B cell (primary cell): ENCODE measurements at regions not wholly inside any gene's neighbourhood (a gene's known extent, or its start where the extent isn't known, plus 50 kb on each side); places are given as distances from the start of the nearest gene placed in this dataset.

Experiments
- ATAC-seq: fragments of 200-7000 bp; cut with Tn5 transposase; one replicate; pipeline ENCODE4 v1.10.0; 2021; ENCODE audit warnings: low read depth, mild to moderate bottlenecking, moderate number of reproducible peaks, moderate library complexity
- CTCF ChIA-PET: fragments of 350-600 bp; sonication (Branson Sonifier 250); formaldehyde crosslinking; loops from one replicate; lab custom pipeline; 2021; ENCODE audit warnings: antibody characterized with exemption, inconsistent platforms; lab: Charles Lee
- POLR2A ChIA-PET: fragments of 350-600 bp; sonication (Branson Sonifier 250); formaldehyde crosslinking; loops from one replicate; lab custom pipeline; 2021; ENCODE audit warnings: antibody characterized with exemption; lab: Charles Lee
- DNase-seq: peaks from one replicate; pipeline ENCODE4 v3.0.0; 2013
- H2AFZ ChIP-seq: 2 replicates; pipeline ENCODE4 v1.6.1; 2012; ENCODE audit warnings: mild to moderate bottlenecking, low read depth, low read length; ENCODE audit not compliant: insufficient read depth, poor library complexity, severe bottlenecking
- H3K27ac ChIP-seq, 2 donors: 1 replicate in 1 of 2; 2 replicates in 1 of 2; pipeline ENCODE4 v1.5.1; 2012 to 2013; ENCODE audit warnings: low read length in 2 of 2, mild to moderate bottlenecking in 2 of 2, moderate library complexity in 1 of 2
- H3K27me3 ChIP-seq, 4 experiments: fragments of 200-600 bp in 1 of 4; sonication (generic) in 1 of 4; replicated peaks in 1 of 4; 1 replicate in 2 of 4; 2 replicates in 2 of 4; pipeline versions ENCODE4 v1.6.1 to v1.7.0; 2013 to 2016; ENCODE audit warnings: low read length in 3 of 4, mild to moderate bottlenecking in 2 of 4, mixed read lengths in 1 of 4, moderate library complexity in 1 of 4; ENCODE audit not compliant: insufficient read depth in 4 of 4, control insufficient read depth in 3 of 4; ENCODE audit errors: control extremely low read depth in 1 of 4
- H3K36me3 ChIP-seq, 2 experiments: replicated peaks in 1 of 2; 1 replicate in 1 of 2; 2 replicates in 1 of 2; pipeline versions ENCODE4 v1.6.1 to v1.7.1; 2013; ENCODE audit warnings: low read length in 1 of 2; ENCODE audit not compliant: insufficient read depth in 2 of 2, control insufficient read depth in 1 of 2; ENCODE audit errors: control extremely low read depth in 1 of 2, extremely low read depth in 1 of 2
- H3K4me1 ChIP-seq, 2 donors: fragments of 200-600 bp in 1 of 2; sonication (generic) in 1 of 2; 1 replicate in 1 of 2; 2 replicates in 1 of 2; pipeline versions ENCODE4 v1.5.1 to v1.6.1; 2013 to 2017; ENCODE audit warnings: low read length in 2 of 2; ENCODE audit not compliant: control insufficient read depth in 2 of 2, insufficient read depth in 2 of 2
- H3K4me2 ChIP-seq: replicated peaks from 2 replicates; pipeline ENCODE3; 2012; ENCODE audit warnings: mild to moderate bottlenecking, low read depth, low read length; ENCODE audit not compliant: poor library complexity, severe bottlenecking
- H3K4me3 ChIP-seq, 5 experiments: fragments of 200-600 bp in 1 of 5; sonication (generic) in 1 of 5; 1 replicate in 3 of 5; 2 replicates in 2 of 5; pipeline versions ENCODE4 v1.5.1 to v1.7.0; 2011 to 2016; ENCODE audit warnings: low read length in 4 of 5, mild to moderate bottlenecking in 4 of 5, low read depth in 2 of 5, control low read depth in 1 of 5, moderate library complexity in 1 of 5; ENCODE audit not compliant: insufficient read depth in 1 of 5; ENCODE audit errors: control extremely low read depth in 1 of 5, extremely low read depth in 1 of 5
- H3K79me2 ChIP-seq: fragments of 200-600 bp; sonication (generic); one replicate; pipeline ENCODE4 v1.6.0; 2016; ENCODE audit warnings: low read length; ENCODE audit not compliant: control insufficient read depth, insufficient read depth
- H3K9ac ChIP-seq: fragments of 200-600 bp; sonication (generic); 2 replicates; pipeline ENCODE4 v1.6.1; 2017; ENCODE audit warnings: mild to moderate bottlenecking, low read length, moderate library complexity
- H3K9me3 ChIP-seq, 3 donors: one replicate each; pipeline versions ENCODE4 v1.6.1 to v1.7.1; 2013; ENCODE audit warnings: low read length in 2 of 3; ENCODE audit not compliant: control insufficient read depth in 2 of 3, insufficient read depth in 1 of 3; ENCODE audit errors: control extremely low read depth in 1 of 3
- H4K20me1 ChIP-seq: 2 replicates; pipeline ENCODE4 v1.6.0; 2012; ENCODE audit warnings: mild to moderate bottlenecking, low read length; ENCODE audit not compliant: insufficient read depth, control insufficient read depth, poor library complexity, severe bottlenecking
- H3K27ac Mint-ChIP-seq: one replicate; pipeline ENCODE4 v1.8.0; 2021; ENCODE audit warnings: mixed read lengths
- H3K27me3 Mint-ChIP-seq: one replicate; pipeline ENCODE4 v1.8.0; 2021; ENCODE audit warnings: mixed read lengths
- H3K4me1 Mint-ChIP-seq: one replicate; pipeline ENCODE4 v1.8.0; 2021; ENCODE audit warnings: mixed read lengths
- H3K4me3 Mint-ChIP-seq: one replicate; pipeline ENCODE4 v1.8.0; 2021; ENCODE audit warnings: mixed read lengths
- H3K9me3 Mint-ChIP-seq: one replicate; pipeline ENCODE4 v1.8.0; 2022; ENCODE audit warnings: mixed read lengths; ENCODE audit not compliant: insufficient read depth
- EZH2 ChIP-seq: IDR thresholded peaks from 2 replicates; pipeline ENCODE4 v1.6.1; 2012; ENCODE audit warnings: borderline replicate concordance, low read depth, mild to moderate bottlenecking, moderate library complexity, low read length; ENCODE audit not compliant: insufficient read depth, poor library complexity, severe bottlenecking
- WGBS: methylation state at CpG from one replicate; pipeline ENCODE4 v1.1.5; 2013; ENCODE audit warnings: missing lambda C conversion rate; ENCODE audit not compliant: insufficient coverage; 5-methylcytosine and 5-hydroxymethylcytosine counted together
- intact Hi-C: fragments of 100-400 bp; cut with micrococcal nuclease; formaldehyde crosslinking; loops from one replicate; pipeline ENCODE4 v1.10.0; 2022
- TF ChIP-seq, protein P1 (sequence below): fragments of 200-600 bp; IDR thresholded peaks from one replicate; pipeline ENCODE4 v1.8.0; 2022; ENCODE audit warnings: antibody characterized with exemption, mild to moderate bottlenecking

DNA sequence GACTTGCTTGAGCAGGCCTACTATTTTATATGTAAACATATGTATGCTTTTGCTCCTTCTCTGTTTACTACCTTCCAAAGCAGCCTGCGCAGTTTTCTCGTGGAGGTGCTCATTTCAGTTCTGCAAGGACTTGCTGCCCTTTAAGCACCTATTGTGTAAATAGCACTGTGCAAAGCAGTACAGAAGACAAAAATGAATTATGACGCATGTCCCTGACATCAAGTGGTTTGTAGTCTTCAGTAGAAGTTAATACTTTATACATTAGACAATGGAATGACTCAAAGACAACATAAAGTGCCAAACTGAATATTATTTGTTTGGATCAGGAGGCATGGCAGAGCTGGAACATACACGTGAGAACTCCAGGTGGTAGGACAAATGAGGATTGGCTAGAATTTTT, 611.7 kb downstream of the LMO4 start:
- Histone ChIP-seq H3K4me1 (no peaks in the 10 kb centered on the region), H2AFZ (no peak overlapping the region), H3K36me3 (no peaks in the 10 kb centered on the region), H3K27me3 (no peaks in the 10 kb centered on the region), H3K27ac (no peak overlapping the region), H3K4me2 (no peak overlapping the region), H4K20me1 (no peaks in the 10 kb centered on the region), H3K79me2 (no peaks in the 10 kb centered on the region), H3K4me3 (no peak overlapping the region), H3K9ac (no peak overlapping the region), H3K9me3 (no peaks in the 10 kb centered on the region)
- ChIA-PET CTCF (no interaction called here), POLR2A (no interaction called here)
- H3K27me3 Mint-ChIP-seq = no peaks in the 10 kb centered on the region
- ATAC-seq (no peak), DNase-seq (no peak)
- intact Hi-C loops = no loop called here
- TF ChIP-seq, protein P1, sequence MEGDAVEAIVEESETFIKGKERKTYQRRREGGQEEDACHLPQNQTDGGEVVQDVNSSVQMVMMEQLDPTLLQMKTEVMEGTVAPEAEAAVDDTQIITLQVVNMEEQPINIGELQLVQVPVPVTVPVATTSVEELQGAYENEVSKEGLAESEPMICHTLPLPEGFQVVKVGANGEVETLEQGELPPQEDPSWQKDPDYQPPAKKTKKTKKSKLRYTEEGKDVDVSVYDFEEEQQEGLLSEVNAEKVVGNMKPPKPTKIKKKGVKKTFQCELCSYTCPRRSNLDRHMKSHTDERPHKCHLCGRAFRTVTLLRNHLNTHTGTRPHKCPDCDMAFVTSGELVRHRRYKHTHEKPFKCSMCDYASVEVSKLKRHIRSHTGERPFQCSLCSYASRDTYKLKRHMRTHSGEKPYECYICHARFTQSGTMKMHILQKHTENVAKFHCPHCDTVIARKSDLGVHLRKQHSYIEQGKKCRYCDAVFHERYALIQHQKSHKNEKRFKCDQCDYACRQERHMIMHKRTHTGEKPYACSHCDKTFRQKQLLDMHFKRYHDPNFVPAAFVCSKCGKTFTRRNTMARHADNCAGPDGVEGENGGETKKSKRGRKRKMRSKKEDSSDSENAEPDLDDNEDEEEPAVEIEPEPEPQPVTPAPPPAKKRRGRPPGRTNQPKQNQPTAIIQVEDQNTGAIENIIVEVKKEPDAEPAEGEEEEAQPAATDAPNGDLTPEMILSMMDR = no peak
- TF ChIP-seq EZH2 = no peak
- H3K9me3 Mint-ChIP-seq = no peaks in the 10 kb centered on the region
- no peaks in the 10 kb centered on the region for H3K4me1 Mint-ChIP-seq
- 100% methylated on average over 1 of the region's 4 CpGs for WGBS
- no peak overlapping the region for H3K27ac Mint-ChIP-seq
- H3K4me3 Mint-ChIP-seq = no peak overlapping the region

DNA sequence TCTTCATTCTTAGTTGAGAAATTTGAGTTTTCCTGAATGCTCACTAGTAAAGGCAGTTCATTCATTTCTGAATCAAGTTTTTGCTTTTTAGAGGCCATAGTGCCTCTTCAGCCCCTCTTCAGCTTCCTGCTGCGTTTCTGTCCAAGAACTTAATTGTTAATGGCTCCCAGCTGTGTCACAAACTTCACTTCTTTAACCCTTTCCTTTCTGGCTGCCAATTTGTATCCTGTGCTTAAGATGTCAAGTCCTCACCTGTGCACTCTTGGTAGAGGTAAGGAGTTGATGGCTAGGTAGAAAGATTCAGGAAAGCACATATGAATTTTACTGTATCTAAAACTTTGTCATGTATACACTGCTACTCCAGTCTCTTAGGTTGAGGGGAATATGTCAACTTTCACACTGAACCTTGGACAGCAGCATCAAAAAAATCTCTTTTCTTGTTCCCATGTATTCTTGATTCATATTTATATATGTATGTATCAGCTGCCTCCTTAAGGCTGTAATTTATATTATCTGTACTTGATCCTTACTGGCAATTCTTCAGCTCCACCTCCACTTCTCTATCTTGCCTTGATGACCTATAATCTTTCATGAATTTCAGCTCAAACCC, 612.8 kb downstream of the LMO4 start:
- POLR2A ChIA-PET = no interaction called here
- Mint-ChIP-seq H3K27ac (no peak overlapping the region), H3K27me3 (no peaks in the 10 kb centered on the region), H3K4me3 (no peak overlapping the region), H3K4me1 (no peaks in the 10 kb centered on the region), H3K9me3 (no peaks in the 10 kb centered on the region)
- H3K4me3 ChIP-seq = no peak overlapping the region
- DNase-seq (no peak), ATAC-seq (no peak)
- H3K27ac ChIP-seq = no peak overlapping the region
- no peaks in the 10 kb centered on the region for H3K79me2 ChIP-seq
- H2AFZ ChIP-seq = no peak overlapping the region
- no peak overlapping the region for H3K9ac ChIP-seq
- no CpG with 5 or more reads among the region's 1 CpG for WGBS
- H4K20me1 ChIP-seq = no peaks in the 10 kb centered on the region
- TF ChIP-seq, protein P1 = no peak
- no peak for TF ChIP-seq EZH2
- H3K4me2 ChIP-seq = no peak overlapping the region
- CTCF ChIA-PET = interaction anchor here (1.8 kb wide), 1 partner anchor 12 kb away, joined by 13 read pairs; no protein-coding TSS in a partner anchor
- H3K9me3 ChIP-seq = no peaks in the 10 kb centered on the region
- no peaks in the 10 kb centered on the region for H3K36me3 ChIP-seq
- H3K4me1 ChIP-seq = no peaks in the 10 kb centered on the region
- intact Hi-C loops = no loop called here
- H3K27me3 ChIP-seq = no peaks in the 10 kb centered on the region
